Liver (tissue), 8 donors: ENCODE measurements at regions not wholly inside any gene's neighbourhood (a gene's known extent, or its start where the extent isn't known, plus 50 kb on each side); places are given as distances from the start of the nearest gene placed in this dataset.

Source experiments
- DNase-seq: peaks from one replicate; pipeline ENCODE4 v3.0.0-alpha.2; 2017; ENCODE audit warnings: low spot score
- H3K27ac ChIP-seq, 2 donors: one replicate each; pipeline ENCODE4 v1.7.0; 2013; ENCODE audit warnings: inconsistent platforms in 2 of 2, low read length in 2 of 2, control low read depth in 1 of 2, low read depth in 1 of 2, mild to moderate bottlenecking in 1 of 2
- H3K27me3 ChIP-seq, 4 donors: one replicate each; pipeline versions ENCODE4 v1.6.1 to v1.7.0; 2013; ENCODE audit warnings: low read length in 3 of 4, inconsistent platforms in 1 of 4, mild to moderate bottlenecking in 1 of 4, moderate library complexity in 1 of 4; ENCODE audit not compliant: control insufficient read depth in 4 of 4, insufficient read depth in 4 of 4
- H3K36me3 ChIP-seq, 4 donors: one replicate each; pipeline versions ENCODE4 v1.6.1 to v1.7.0; 2013; ENCODE audit warnings: low read length in 3 of 4, mild to moderate bottlenecking in 3 of 4, low read depth in 1 of 4, moderate library complexity in 1 of 4; ENCODE audit not compliant: control insufficient read depth in 4 of 4, insufficient read depth in 3 of 4
- H3K4me1 ChIP-seq, 4 donors: one replicate each; pipeline versions ENCODE4 v1.6.1 to v1.7.0; 2013; ENCODE audit warnings: low read length in 3 of 4, mild to moderate bottlenecking in 3 of 4, moderate library complexity in 1 of 4; ENCODE audit not compliant: control insufficient read depth in 4 of 4, insufficient read depth in 4 of 4
- H3K4me3 ChIP-seq, 3 donors: one replicate each; pipeline versions ENCODE4 v1.6.1 to v1.7.0; 2013; ENCODE audit warnings: low read length in 3 of 3, control low read depth in 1 of 3, low read depth in 1 of 3, mild to moderate bottlenecking in 1 of 3
- H3K9ac ChIP-seq, 2 donors: one replicate each; pipeline ENCODE4 v1.7.0; 2013; ENCODE audit warnings: low read length in 2 of 2, mild to moderate bottlenecking in 2 of 2, moderate library complexity in 2 of 2, control low read depth in 1 of 2, low read depth in 1 of 2
- H3K9me3 ChIP-seq, 4 donors: one replicate each; pipeline versions ENCODE4 v1.6.1 to v1.7.0; 2013; ENCODE audit warnings: low read length in 3 of 4; ENCODE audit not compliant: control insufficient read depth in 4 of 4
- ATF3 ChIP-seq: IDR thresholded peaks from 2 replicates; pipeline ENCODE4 v1.6.1; 2016; ENCODE audit warnings: antibody characterized with exemption
- CTCF ChIP-seq: fragments of 150-350 bp; IDR thresholded peaks from 2 replicates; pipeline ENCODE4 v1.5.1; 2017; ENCODE audit warnings: improper control_type of control experiment, low read depth, low read length; ENCODE audit not compliant: missing input control
- EGR1 ChIP-seq, 2 donors: IDR thresholded peaks; 2 replicates each; pipeline ENCODE4 v1.6.1; 2016 to 2018; ENCODE audit warnings: antibody characterized with exemption in 2 of 2, low read depth in 2 of 2
- FOXA1 ChIP-seq: IDR thresholded peaks from 2 replicates; pipeline ENCODE4 v1.6.1; 2016; ENCODE audit warnings: antibody characterized with exemption
- FOXA2 ChIP-seq: IDR thresholded peaks from 2 replicates; pipeline ENCODE4 v1.6.1; 2016; ENCODE audit warnings: antibody characterized with exemption
- GABPA ChIP-seq, 2 donors: IDR thresholded peaks in 1 of 2; conservative IDR thresholded peaks in 1 of 2; 2 replicates each; pipeline ENCODE4 v1.6.1; 2016; ENCODE audit warnings: antibody characterized with exemption in 2 of 2, mild to moderate bottlenecking in 1 of 2, moderate library complexity in 1 of 2
- HNF4A ChIP-seq, 2 donors: conservative IDR thresholded peaks; 2 replicates each; pipeline ENCODE4 v1.6.1; 2016; ENCODE audit warnings: antibody characterized with exemption in 2 of 2, mild to moderate bottlenecking in 2 of 2
- MAX ChIP-seq: IDR thresholded peaks from 2 replicates; pipeline ENCODE4 v1.6.1; 2016; ENCODE audit warnings: antibody characterized with exemption
- NR2F2 ChIP-seq: IDR thresholded peaks from 2 replicates; pipeline ENCODE4 v1.6.1; 2016; ENCODE audit warnings: antibody characterized with exemption
- RAD21 ChIP-seq, 2 donors: IDR thresholded peaks; 2 replicates each; pipeline ENCODE4 v1.6.1; 2016; ENCODE audit warnings: antibody characterized with exemption in 2 of 2, mild to moderate bottlenecking in 2 of 2
- REST ChIP-seq: IDR thresholded peaks from 2 replicates; pipeline ENCODE4 v1.6.1; 2016; ENCODE audit warnings: antibody characterized with exemption, mild to moderate bottlenecking
- RXRA ChIP-seq, 2 donors: IDR thresholded peaks; 2 replicates each; pipeline ENCODE4 v1.6.1; 2017 to 2018; ENCODE audit warnings: antibody characterized with exemption in 2 of 2, mild to moderate bottlenecking in 1 of 2
- SP1 ChIP-seq: IDR thresholded peaks from 2 replicates; pipeline ENCODE4 v1.6.1; 2018; ENCODE audit warnings: antibody characterized with exemption, mild to moderate bottlenecking
- TAF1 ChIP-seq: conservative IDR thresholded peaks from 2 replicates; pipeline ENCODE4 v1.6.1; 2016; ENCODE audit warnings: antibody characterized with exemption, mild to moderate bottlenecking
- YY1 ChIP-seq: IDR thresholded peaks from 2 replicates; pipeline ENCODE4 v1.6.1; 2016; ENCODE audit warnings: antibody characterized with exemption, mild to moderate bottlenecking
- ZBTB33 ChIP-seq: IDR thresholded peaks from 2 replicates; pipeline ENCODE4 v1.6.1; 2016; ENCODE audit warnings: antibody characterized with exemption
- whole genome bisulfite sequencing: extraction: QIAGEN DNeasy Blood & Tissue Kit; methylation state at CpG from one replicate; pipeline ENCODE4 v1.1.7; 2013; 5-methylcytosine and 5-hydroxymethylcytosine counted together
- donor health status: healthy.
- donor health status: healthy.
- donor health status: healthy.
- donor health status: healthy.
- donor health status: healthy.

- TF ChIP-seq REST (no peak), EGR1 (IDR thresholded peaks at IDR 0.05; ENCODE audit: low read depth in 2 of 2) (no peak)
Measured at GRCh38 chr10:21184984-21185383, 287.9 kb upstream of the NEBL start (continued).

GRCh38 chr10:21184216-21184615, 287.1 kb upstream of the NEBL start:
- 86% methylated on average over 2 of the region's 2 CpGs for WGBS
- Histone ChIP-seq H3K27me3 (no peaks in the 10 kb centered on the region), H3K4me3 (no peak overlapping the region), H3K9ac (no peak overlapping the region), H3K36me3 (no peaks in the 10 kb centered on the region), H3K4me1 (no peaks in the 10 kb centered on the region), H3K9me3 (peaks cover 0 to 3% (median 2%) of the 10 kb centered on the region in 4 donors), H3K27ac (no peak overlapping the region)
- no peak for TF ChIP-seq RXRA (IDR thresholded peaks at IDR 0.05)
- TF ChIP-seq TAF1, result no peak
- TF ChIP-seq SP1, result no peak
- TF ChIP-seq HNF4A (conservative IDR thresholded peaks at IDR 0.05), result no peak
- no peak for TF ChIP-seq CTCF
- no peak for TF ChIP-seq ZBTB33
- no peak for TF ChIP-seq NR2F2
- no peak for TF ChIP-seq RAD21 (IDR thresholded peaks at IDR 0.05)
- TF ChIP-seq YY1, result no peak
- no peak for TF ChIP-seq GABPA (IDR thresholded peaks at IDR 0.05 in 1 of 2, conservative IDR thresholded peaks at IDR 0.05 in 1 of 2)
- TF ChIP-seq MAX, result no peak
- TF ChIP-seq FOXA2, result no peak
- TF ChIP-seq REST, result no peak
- TF ChIP-seq EGR1 (IDR thresholded peaks at IDR 0.05; ENCODE audit: low read depth in 2 of 2), result no peak
- TF ChIP-seq FOXA1, result no peak
- no peak for TF ChIP-seq ATF3
- DNase-seq, result no peak
